Osteocyte (in vitro differentiated cells): ENCODE measurements at regions not wholly inside any gene's neighbourhood (a gene's known extent, or its start where the extent isn't known, plus 50 kb on each side); places are given as distances from the start of the nearest gene placed in this dataset.

Experiments
- DNase-seq: peaks from one replicate; pipeline ENCODE4 v3.0.0; 2021; ENCODE audit warnings: mixed read lengths; ENCODE audit not compliant: unreplicated experiment; ENCODE audit errors: extremely low spot score
- H3K27ac Mint-ChIP-seq: one replicate; pipeline ENCODE4 v1.8.0; 2021; ENCODE audit warnings: mild to moderate bottlenecking, mixed read lengths; ENCODE audit not compliant: unreplicated experiment
- H3K27me3 Mint-ChIP-seq: one replicate; pipeline ENCODE4 v1.8.0; 2021; ENCODE audit warnings: mixed read lengths; ENCODE audit not compliant: unreplicated experiment
- H3K36me3 Mint-ChIP-seq: one replicate; pipeline ENCODE4 v1.8.0; 2021; ENCODE audit warnings: mixed read lengths; ENCODE audit not compliant: unreplicated experiment
- H3K4me1 Mint-ChIP-seq: one replicate; pipeline ENCODE4 v1.8.0; 2021; ENCODE audit warnings: mixed read lengths; ENCODE audit not compliant: unreplicated experiment
- H3K4me3 Mint-ChIP-seq: one replicate; pipeline ENCODE4 v1.8.0; 2021; ENCODE audit warnings: mild to moderate bottlenecking, moderate library complexity, mixed read lengths; ENCODE audit not compliant: unreplicated experiment
- H3K9me3 Mint-ChIP-seq: one replicate; pipeline ENCODE4 v1.8.0; 2021; ENCODE audit warnings: mixed read lengths; ENCODE audit not compliant: unreplicated experiment
- CTCF ChIP-seq: fragments of 200-600 bp; sonication (generic); IDR thresholded peaks from 2 replicates; pipeline ENCODE4 v1.5.0; 2021; ENCODE audit warnings: antibody characterized with exemption, mild to moderate bottlenecking, moderate library complexity

DNA sequence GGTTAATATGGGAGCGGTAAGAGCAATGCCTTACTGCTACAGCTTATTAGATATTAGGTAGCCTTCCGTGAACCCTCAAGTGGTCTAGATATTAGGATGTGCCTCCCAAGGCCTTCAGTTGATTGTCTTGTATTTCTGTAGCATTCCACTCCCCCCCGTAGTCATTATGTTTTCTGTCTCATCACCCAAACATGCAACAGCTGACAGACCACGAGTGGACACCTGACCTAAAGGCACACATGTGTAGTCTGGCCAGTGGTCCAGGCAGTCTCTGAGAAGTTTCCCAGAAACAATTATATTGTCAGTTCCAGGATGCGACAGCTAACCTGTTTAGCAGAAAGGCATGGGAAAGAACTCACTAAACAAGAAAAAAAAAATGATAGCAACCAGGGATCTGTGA is 1000.9 kb downstream of the AGBL1 start:
- Mint-ChIP-seq H3K4me1 (no peaks in the 10 kb centered on the region), H3K9me3 (peaks cover 10% of the 10 kb centered on the region)
- no peak for DNase-seq

More for the DNA sequence above, 1000.9 kb downstream of the AGBL1 start:
- no peak for TF ChIP-seq CTCF
- Mint-ChIP-seq H3K27me3 (no peaks in the 10 kb centered on the region), H3K4me3 (no peak overlapping the region), H3K36me3 (no peaks in the 10 kb centered on the region), H3K27ac (no peak overlapping the region)
